H54 (cell line): ENCODE measurements at regions not wholly inside any gene's neighbourhood (a gene's known extent, or its start where the extent isn't known, plus 50 kb on each side); places are given as distances from the start of the nearest gene placed in this dataset.
A peak's percentile ranks its signal among the peaks of the same experiment; 100 is the strongest.
"Not testable (repeated sequence)": the region's sequence is repeated elsewhere in the genome, so short reads cannot be mapped to it uniquely, and the experiment has no call there.

Experiments
- DNase-seq: peaks from one replicate; pipeline ENCODE4 v3.0.0; 2011; ENCODE audit warnings: low spot score, mixed read lengths; ENCODE audit not compliant: insufficient read length
- FAIRE-seq: peaks from 3 replicates; lab custom pipeline; 2011; peaks lifted over from hg19 to GRCh38; lab: Jason Lieb, UNC
- POLR2A ChIP-seq: IDR thresholded peaks from 2 replicates; pipeline ENCODE4 v1.6.1; 2011; ENCODE audit warnings: low read depth, mild to moderate bottlenecking, low read length

DNA sequence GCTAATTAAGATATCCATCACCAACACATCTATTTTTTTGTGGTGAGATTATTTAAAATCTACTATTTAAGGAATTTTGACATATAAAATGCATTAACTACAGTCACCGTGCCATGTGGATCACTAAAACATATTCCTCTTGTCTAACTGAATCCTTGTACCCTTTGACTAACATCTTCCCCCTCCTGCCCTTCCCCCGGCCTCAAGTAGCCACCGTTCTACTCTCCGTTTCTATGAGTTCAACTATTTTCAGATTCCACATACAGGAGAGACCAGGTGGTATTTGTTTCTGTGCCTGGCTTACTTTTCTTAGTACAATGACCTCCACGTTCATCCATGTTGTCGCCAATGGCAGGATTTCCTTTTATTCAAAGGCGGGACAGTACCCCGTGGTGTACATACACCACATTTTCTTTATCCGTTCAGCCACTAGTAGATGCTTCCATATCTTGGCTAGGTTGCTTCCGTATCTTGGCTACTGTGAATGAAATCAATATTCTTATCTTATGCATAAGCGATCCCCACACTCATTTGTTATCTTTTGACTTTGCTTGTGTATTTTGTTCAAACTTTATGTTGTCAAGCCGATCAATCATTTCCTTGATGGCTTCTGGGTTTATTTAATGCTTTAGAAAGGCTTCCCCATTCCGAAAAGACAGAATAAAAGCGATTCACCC is 134.7 kb downstream of the KCNJ12 start:
- DNase-seq (no peak), FAIRE-seq (no peak)
- no peak for TF ChIP-seq POLR2A

DNA sequence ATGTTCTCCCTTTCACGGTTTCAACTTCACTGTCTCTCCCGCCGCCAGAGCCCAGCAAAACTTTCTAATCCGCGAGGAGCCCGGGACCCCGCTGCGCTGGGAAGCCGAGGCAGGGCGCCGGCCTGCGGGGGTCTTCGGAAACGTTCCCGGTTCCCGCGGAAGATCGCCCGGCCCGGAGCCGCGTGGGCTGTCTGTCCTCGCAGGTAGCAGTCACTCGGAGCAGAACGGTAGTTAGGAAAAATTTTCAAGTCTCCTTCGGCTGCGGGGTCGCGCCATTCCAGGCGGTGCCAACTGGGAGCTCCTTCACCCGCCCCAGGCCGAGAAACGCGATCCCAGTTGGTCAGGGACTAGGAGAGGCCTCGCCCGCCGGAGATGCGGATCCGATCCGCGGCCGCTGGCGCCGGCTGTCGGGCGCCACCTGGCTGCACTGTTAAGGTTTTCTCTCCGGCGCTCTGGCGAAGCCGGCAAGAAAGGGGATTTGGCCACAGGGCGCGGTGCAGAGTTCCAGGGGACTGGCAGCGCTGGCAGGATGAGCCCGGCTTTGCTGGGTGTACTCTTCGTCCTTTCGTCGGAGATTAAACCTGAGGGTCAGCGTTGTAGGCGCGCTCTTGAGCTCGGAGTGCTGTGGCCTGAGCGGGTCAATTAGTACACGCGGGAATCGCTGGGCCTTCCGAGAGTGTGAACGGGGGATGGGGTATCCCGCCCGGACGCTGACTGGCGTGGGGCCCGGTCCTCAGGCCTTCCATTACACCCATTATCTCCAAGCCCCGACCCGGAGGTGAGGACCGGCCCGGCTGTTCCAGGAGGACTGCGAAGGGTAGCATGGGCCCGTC is 135.4 kb downstream of the KCNJ12 start:
- FAIRE-seq (no peak), DNase-seq (peak; percentile 78)
- TF ChIP-seq POLR2A = no peak

DNA sequence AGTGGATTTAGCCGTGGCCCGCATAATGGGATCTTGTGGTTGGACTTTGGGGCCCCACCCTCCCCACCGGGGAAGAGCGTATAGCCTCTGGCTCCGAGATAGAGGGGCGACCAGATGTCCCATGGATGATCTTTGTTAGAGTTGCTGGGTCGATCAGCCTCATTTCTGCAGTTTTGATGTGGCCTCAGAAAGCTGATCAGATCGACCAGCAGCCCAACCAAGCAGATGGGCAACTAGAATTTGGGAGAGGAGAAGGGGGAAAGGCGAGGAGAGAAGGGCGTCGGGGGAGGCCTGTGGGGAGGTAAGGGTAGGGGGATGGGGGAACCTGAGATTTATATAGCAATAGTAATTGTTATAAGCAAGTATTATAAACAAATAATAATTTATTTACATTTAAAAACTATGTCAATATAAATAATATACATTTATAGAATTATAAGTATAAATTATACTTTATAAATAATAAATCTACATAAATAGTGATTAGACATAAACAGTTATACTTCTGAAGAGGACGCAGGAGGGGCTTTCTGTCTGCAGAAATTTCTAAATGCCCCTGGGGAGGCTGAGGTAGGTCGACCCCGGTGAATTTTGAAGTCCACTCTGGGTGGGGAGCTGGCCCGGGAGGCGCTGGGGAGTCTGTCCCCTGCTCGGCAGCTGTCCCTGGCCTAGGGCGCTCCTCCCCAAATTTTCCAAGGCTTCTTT is 136.3 kb downstream of the KCNJ12 start:
- TF ChIP-seq POLR2A = no peak
- no peak for FAIRE-seq
- DNase-seq = no peak

DNA sequence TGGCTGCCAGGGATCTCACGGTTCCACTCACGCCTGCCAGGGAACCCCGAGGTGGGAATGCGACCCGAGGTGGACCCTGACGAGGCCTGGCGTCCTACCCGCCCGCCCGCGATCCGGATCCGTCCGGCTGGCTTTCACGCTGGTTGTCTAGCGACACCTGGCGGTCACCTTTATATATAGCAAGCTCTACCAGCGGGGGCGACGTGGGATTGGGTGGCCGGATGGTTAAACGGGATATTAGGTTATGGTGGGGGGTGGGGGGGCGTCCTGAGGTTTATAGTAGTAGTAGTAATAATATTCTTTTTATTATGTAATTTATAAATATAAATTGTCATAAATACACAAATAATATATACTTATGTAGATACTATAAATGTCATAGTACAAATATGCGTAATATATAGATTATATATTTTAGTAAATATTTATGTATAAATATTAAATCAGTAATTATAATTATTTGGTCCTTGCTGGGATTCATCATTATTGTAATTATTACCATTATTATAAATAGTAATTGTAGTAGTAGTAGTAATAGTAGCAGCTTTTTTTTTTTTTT is 136.9 kb downstream of the KCNJ12 start:
- FAIRE-seq (no peak), DNase-seq (peak; percentile 80)
- TF ChIP-seq POLR2A = no peak

DNA sequence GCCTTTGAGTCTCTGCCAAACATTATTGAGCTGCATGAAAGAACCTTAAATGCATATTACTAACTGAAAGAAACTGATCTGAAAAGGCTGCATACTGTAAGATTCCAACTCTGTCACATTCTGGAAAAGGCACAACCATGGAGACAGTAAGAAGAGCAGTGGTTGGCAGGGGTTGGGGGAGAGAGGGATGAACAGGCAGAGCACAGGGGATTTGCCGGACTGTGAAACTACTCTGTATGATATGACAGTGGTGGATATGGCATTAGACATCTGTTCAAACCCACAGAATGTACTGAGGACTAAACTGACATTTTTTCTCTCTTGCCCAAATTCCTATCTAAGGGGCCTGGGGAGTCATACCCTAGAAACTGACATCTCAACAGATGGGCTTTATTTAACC is 138.4 kb downstream of the KCNJ12 start:
- not testable (repeated sequence) for DNase-seq, FAIRE-seq

DNA sequence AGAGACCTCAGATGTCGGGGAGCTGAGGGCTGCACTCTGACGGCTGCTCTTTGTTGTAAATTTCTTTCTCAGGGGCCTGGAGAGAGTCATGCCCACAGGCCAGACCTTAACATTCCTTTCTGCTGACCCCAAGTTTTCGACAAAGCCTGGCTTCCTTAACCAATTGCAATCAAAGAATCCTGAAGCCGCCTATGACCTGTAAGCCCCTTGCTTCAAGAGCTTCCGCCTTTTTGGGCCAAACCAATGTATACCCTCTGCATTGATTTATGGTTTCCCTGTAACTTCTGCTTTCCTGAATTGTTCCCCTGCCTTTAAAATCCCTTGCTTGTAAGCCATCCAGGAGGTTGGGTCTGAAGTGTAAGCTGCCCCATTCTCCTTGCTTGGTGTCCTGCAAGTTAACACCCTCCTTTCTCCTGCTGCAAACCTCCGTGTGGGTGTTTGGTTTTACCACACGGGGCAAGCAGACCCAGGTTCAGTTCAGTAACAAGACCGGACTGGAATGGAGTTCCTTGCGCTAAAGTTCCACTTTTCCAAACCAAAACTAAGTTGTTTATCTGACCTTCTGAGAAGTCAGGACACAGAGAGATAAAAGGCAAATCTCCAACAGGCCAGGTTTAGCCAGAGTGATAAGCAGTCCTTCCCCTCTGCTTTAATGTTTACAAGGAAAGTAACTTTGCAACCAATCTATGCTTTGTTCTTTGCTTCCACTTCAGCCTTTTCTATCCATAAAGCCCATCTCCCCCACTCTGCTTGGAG is 141.6 kb downstream of the KCNJ12 start:
- no peak for FAIRE-seq
- TF ChIP-seq POLR2A = no peak
- DNase-seq = no peak

DNA sequence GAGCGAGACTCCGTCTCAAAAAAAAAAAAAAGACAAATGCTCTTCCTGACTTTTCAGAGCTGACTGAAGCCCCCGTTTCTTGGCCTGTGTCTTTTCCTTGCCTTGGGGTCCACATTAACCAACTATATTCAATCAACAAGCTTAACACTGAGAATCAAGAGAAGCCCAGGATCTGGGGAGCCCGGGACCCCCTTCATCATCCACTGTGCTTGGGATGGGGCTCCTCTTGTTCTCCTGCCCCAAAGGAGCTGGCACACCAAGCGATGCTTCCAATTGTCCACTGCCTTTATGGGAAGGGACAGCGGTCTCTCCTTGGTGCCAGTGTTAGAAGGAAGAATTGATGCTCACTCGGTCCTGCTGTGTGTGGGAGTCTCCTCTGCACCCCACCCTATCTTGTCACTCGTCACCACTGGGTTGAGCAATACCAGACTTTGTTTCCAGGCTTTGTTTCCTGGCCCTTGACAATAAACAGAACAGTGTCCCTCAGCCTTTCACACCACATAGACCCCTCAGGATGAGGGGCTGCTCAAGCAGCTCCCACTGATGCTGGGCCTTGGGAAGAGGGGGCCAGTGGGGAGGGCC is 146.7 kb downstream of the KCNJ12 start:
- FAIRE-seq = no peak
- TF ChIP-seq POLR2A = no peak
- DNase-seq = no peak

DNA sequence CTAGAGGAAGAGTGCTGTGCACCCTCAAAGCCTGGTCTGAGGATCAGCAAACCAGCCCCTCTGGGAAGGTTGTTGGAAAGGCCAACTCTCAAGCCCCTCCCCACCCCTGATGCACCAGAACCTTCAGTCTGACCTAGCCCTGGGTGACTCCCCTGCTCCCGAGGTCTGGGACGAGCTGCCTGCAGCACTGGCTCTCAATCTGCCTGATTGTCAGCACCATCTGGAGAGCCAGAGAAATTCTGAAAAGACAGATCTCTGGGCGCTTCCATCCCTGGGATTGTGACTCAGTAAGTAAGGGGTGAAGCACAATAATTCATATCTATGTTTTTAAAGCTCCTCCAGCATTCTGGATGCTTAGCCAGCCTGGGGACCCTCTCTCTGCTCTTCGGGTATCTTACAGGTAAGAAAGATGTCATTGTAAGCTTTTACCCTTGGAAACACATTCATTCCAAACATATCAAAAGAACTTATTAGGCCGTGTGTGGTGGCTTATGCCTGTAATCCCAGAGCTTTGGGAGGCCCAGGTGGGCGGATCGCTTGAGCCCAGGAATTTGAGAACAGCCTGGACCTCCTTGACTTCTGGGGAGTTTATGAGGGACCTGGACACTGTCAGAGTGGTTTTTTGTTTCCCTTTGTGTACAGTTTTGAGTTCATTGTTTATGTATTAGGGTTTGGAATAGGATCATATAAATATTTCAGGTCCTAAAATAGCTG is 147.5 kb downstream of the KCNJ12 start:
- DNase-seq = no peak
- TF ChIP-seq POLR2A = no peak
- no peak for FAIRE-seq

DNA sequence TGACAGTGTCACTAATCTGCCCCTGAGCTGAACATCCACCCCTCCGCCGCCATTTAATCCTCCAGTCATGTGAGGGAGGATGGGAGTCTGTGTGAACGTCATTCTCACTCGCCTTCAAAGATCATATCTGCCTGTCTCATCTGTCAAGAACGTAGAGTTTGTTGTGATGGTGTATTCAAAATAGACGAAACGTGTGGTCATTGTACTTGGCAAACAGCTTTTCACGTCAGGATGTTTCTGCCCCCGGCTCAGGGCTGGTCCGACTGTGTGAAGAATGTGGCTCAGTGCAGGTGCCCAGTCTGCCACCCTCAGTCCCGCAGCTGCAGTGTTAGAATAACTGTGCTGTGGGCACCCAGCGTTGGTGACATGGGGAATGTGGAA is 148.0 kb downstream of the KCNJ12 start:
- DNase-seq (no peak), FAIRE-seq (no peak)
- no peak for TF ChIP-seq POLR2A

DNA sequence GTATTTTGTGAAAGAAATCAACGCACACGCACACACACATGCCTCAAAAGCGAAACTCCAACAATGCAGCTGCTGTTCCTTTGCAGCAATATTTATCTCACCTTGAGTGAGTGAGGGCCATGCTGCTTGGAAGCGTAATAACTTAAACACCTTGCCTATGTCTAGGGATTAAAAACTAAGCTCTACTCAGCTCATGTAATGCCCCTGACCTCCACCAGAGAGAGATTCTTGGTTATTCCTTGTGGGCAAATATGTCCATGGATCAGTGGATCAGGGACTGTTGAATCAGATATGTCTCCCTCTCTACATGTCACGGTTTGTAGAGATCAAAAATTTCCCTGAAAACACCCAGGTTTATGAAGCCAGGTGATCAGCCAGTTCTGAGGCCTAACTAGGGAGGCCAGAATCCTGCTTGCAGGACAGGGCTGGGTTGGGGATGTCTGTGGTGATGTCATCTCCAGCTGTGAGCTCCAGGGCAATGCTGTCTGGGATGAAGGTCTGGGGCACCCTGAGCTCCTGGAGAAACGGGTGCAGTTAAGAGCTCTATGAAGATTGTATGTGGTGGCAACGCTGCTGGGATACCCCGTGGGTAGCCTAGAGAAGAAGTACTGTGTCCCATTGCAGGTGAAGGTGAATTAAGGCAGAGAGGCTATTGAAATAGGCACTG is 149.4 kb downstream of the KCNJ12 start:
- TF ChIP-seq POLR2A = no peak
- DNase-seq (no peak), FAIRE-seq (no peak)

DNA sequence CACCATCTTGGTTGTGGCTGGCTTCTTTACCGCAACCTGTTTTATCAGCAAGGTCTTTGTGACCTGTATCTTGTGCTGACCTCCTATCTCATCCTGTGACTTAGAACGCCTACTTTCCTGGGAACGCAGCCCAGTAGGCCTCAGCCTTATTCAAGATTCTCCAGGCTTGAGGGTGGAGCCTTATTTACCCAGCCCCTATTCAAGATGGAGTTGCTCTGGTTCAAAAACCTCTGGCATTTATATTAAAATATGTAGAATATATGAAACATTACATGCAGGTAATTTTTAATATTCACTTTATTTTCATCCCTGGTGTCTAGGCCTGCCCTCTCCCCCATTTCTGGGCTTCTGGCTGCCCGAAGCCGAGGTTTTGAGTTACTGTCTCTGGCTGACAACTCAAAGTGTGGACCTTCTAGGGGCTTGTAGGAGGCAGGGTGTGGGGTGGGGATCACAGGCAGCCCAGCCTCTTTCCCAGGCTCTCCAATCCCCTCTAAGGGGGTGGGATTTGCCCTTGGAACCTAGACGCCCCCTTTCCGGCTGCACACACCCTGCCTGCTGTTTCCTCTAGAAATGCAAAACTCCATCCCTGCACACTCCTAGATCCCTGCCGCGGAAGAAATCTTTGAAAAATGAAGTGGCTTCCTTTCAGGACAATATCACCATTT is 152.0 kb downstream of the KCNJ12 start:
- DNase-seq (no peak), FAIRE-seq (no peak)
- no peak for TF ChIP-seq POLR2A
